T-helper 2 cell treated with Interferon-gamma antibody and Interleukin-4, amounts not matched to agents 5 μg/mL and 100 μg/mL, for 36 hours (primary cell): ENCODE measurements at regions not wholly inside any gene's neighbourhood (a gene's known extent, or its start where the extent isn't known, plus 50 kb on each side); places are given as distances from the start of the nearest gene placed in this dataset.

ENCODE experiments used
- DNase-seq: peaks from one replicate; pipeline ENCODE4 v3.0.0; 2021; ENCODE audit warnings: low spot score
- H3K27ac Mint-ChIP-seq: one replicate; pipeline ENCODE4 v1.8.0; 2021; ENCODE audit warnings: mild to moderate bottlenecking, mixed read lengths
- H3K27me3 Mint-ChIP-seq: one replicate; pipeline ENCODE4 v1.8.0; 2021; ENCODE audit warnings: low read depth, mixed read lengths
- H3K36me3 Mint-ChIP-seq: one replicate; pipeline ENCODE4 v1.8.0; 2021; ENCODE audit warnings: low read depth, mixed read lengths
- H3K4me1 Mint-ChIP-seq: one replicate; pipeline ENCODE4 v1.8.0; 2021; ENCODE audit warnings: low read depth, mixed read lengths
- H3K4me3 Mint-ChIP-seq: one replicate; pipeline ENCODE4 v1.8.0; 2022; ENCODE audit warnings: mild to moderate bottlenecking, moderate library complexity, mixed read lengths
- H3K9me3 Mint-ChIP-seq: one replicate; pipeline ENCODE4 v1.8.0; 2021; ENCODE audit warnings: mixed read lengths

GRCh38 chr1:184900507-184900906 is 73.8 kb downstream of the NIBAN1 start:
- Mint-ChIP-seq H3K9me3 (no peaks in the 10 kb centered on the region), H3K4me3 (no peak overlapping the region), H3K27me3 (peaks cover 2% of the 10 kb centered on the region), H3K4me1 (peaks cover 11% of the 10 kb centered on the region), H3K36me3 (peaks cover 42% of the 10 kb centered on the region), H3K27ac (no peak overlapping the region)
- no peak for DNase-seq

- Mint-ChIP-seq H3K9me3 (no peaks in the 10 kb centered on the region), H3K36me3 (peaks cover 47% of the 10 kb centered on the region), H3K27ac (no peak overlapping the region), H3K4me1 (peaks cover 19% of the 10 kb centered on the region), H3K27me3 (peaks cover 2% of the 10 kb centered on the region), H3K4me3 (no peak overlapping the region)
- no peak for DNase-seq
These were observed 78.3 kb downstream of the NIBAN1 start for GRCh38 chr1:184896000-184896399.

GRCh38 chr1:184895086-184895485 is 79.2 kb downstream of the NIBAN1 start:
- peaks cover 50% of the 10 kb centered on the region for H3K36me3 Mint-ChIP-seq
- H3K4me3 Mint-ChIP-seq = no peak overlapping the region
- H3K27ac Mint-ChIP-seq = no peak overlapping the region
- H3K9me3 Mint-ChIP-seq = no peaks in the 10 kb centered on the region
- H3K4me1 Mint-ChIP-seq = peaks cover 27% of the 10 kb centered on the region
- H3K27me3 Mint-ChIP-seq = no peaks in the 10 kb centered on the region
- no peak for DNase-seq

- no peaks in the 10 kb centered on the region for H3K27me3 Mint-ChIP-seq
These were observed 80.6 kb downstream of the NIBAN1 start for GRCh38 chr1:184893695-184894094.

GRCh38 chr1:184892116-184892515 is 82.2 kb downstream of the NIBAN1 start:
- H3K4me3 Mint-ChIP-seq = peak overlapping the region; percentile 47
- H3K27me3 Mint-ChIP-seq = no peaks in the 10 kb centered on the region
- H3K27ac Mint-ChIP-seq = peak overlapping the region; percentile 64
- no peaks in the 10 kb centered on the region for H3K9me3 Mint-ChIP-seq
- peaks cover 31% of the 10 kb centered on the region for H3K4me1 Mint-ChIP-seq
- H3K36me3 Mint-ChIP-seq = peaks cover 46% of the 10 kb centered on the region
- DNase-seq = peak; percentile 34

More at GRCh38 chr1:184893695-184894094, 80.6 kb downstream of the NIBAN1 start:
- no peak overlapping the region for H3K27ac Mint-ChIP-seq
- peaks cover 31% of the 10 kb centered on the region for H3K4me1 Mint-ChIP-seq
- no peak overlapping the region for H3K4me3 Mint-ChIP-seq
- no peaks in the 10 kb centered on the region for H3K9me3 Mint-ChIP-seq
- no peak for DNase-seq
- peaks cover 53% of the 10 kb centered on the region for H3K36me3 Mint-ChIP-seq

GRCh38 chr1:184891440-184891839 is 82.9 kb downstream of the NIBAN1 start:
- Mint-ChIP-seq H3K4me1 (peaks cover 27% of the 10 kb centered on the region), H3K27me3 (peaks cover under 1% of the 10 kb centered on the region), H3K36me3 (peaks cover 39% of the 10 kb centered on the region), H3K27ac (peak overlapping the region; percentile 84), H3K4me3 (no peak overlapping the region), H3K9me3 (no peaks in the 10 kb centered on the region)
- DNase-seq = no peak

GRCh38 chr1:184890539-184890973 is 83.8 kb downstream of the NIBAN1 start:
- Mint-ChIP-seq H3K27me3 (peaks cover 3% of the 10 kb centered on the region), H3K4me1 (peaks cover 25% of the 10 kb centered on the region), H3K27ac (peak overlapping the region; percentile 84), H3K9me3 (no peaks in the 10 kb centered on the region), H3K36me3 (peaks cover 34% of the 10 kb centered on the region), H3K4me3 (peak overlapping the region; percentile 47)
- DNase-seq = peak; percentile 58

- Mint-ChIP-seq H3K27ac (no peak overlapping the region), H3K4me1 (peaks cover 27% of the 10 kb centered on the region), H3K27me3 (peaks cover 3% of the 10 kb centered on the region), H3K36me3 (peaks cover 37% of the 10 kb centered on the region), H3K4me3 (no peak overlapping the region), H3K9me3 (no peaks in the 10 kb centered on the region)
- DNase-seq = no peak
These were observed 84.4 kb downstream of the NIBAN1 start for GRCh38 chr1:184889902-184890301.

- no peaks in the 10 kb centered on the region for H3K9me3 Mint-ChIP-seq
- no peak for DNase-seq
- H3K4me3 Mint-ChIP-seq = no peak overlapping the region
- no peak overlapping the region for H3K27ac Mint-ChIP-seq
- H3K36me3 Mint-ChIP-seq = peaks cover 37% of the 10 kb centered on the region
- peaks cover 27% of the 10 kb centered on the region for H3K4me1 Mint-ChIP-seq
- H3K27me3 Mint-ChIP-seq = peaks cover 3% of the 10 kb centered on the region
These were observed 85.1 kb downstream of the NIBAN1 start for GRCh38 chr1:184889166-184889565.

GRCh38 chr1:184888505-184888904 is 85.8 kb downstream of the NIBAN1 start:
- Mint-ChIP-seq H3K27ac (no peak overlapping the region), H3K4me1 (peaks cover 27% of the 10 kb centered on the region), H3K9me3 (no peaks in the 10 kb centered on the region)

GRCh38 chr1:184882957-184883815 is 91.1 kb downstream of the NIBAN1 start:
- Mint-ChIP-seq H3K9me3 (no peaks in the 10 kb centered on the region), H3K4me1 (peaks cover 14% of the 10 kb centered on the region), H3K36me3 (peaks cover 44% of the 10 kb centered on the region), H3K4me3 (no peak overlapping the region), H3K27me3 (peaks cover 3% of the 10 kb centered on the region), H3K27ac (no peak overlapping the region)
- peak; percentile 38 for DNase-seq

More at GRCh38 chr1:184888505-184888904, 85.8 kb downstream of the NIBAN1 start:
- Mint-ChIP-seq H3K4me3 (no peak overlapping the region), H3K27me3 (peaks cover 3% of the 10 kb centered on the region), H3K36me3 (peaks cover 36% of the 10 kb centered on the region)
- DNase-seq = no peak

- H3K4me1 Mint-ChIP-seq = peaks cover 14% of the 10 kb centered on the region
- H3K36me3 Mint-ChIP-seq = peaks cover 42% of the 10 kb centered on the region
- DNase-seq = peak; percentile 18
- peaks cover 5% of the 10 kb centered on the region for H3K27me3 Mint-ChIP-seq
- H3K4me3 Mint-ChIP-seq = no peak overlapping the region
- H3K9me3 Mint-ChIP-seq = no peaks in the 10 kb centered on the region
- H3K27ac Mint-ChIP-seq = no peak overlapping the region
These were observed 92.1 kb downstream of the NIBAN1 start for GRCh38 chr1:184881941-184882913.

- H3K4me3 Mint-ChIP-seq = no peak overlapping the region
- peaks cover 12% of the 10 kb centered on the region for H3K4me1 Mint-ChIP-seq
- no peak for DNase-seq
- no peaks in the 10 kb centered on the region for H3K9me3 Mint-ChIP-seq
- H3K27me3 Mint-ChIP-seq = peaks cover 3% of the 10 kb centered on the region
- peaks cover 44% of the 10 kb centered on the region for H3K36me3 Mint-ChIP-seq
- no peak overlapping the region for H3K27ac Mint-ChIP-seq
These were observed 94.3 kb downstream of the NIBAN1 start for GRCh38 chr1:184879876-184880557.
